Omental fat pad (tissue), 3 donors: ENCODE measurements at regions not wholly inside any gene's neighbourhood (a gene's known extent, or its start where the extent isn't known, plus 50 kb on each side); places are given as distances from the start of the nearest gene placed in this dataset.

Experiments
- ATAC-seq: fragments of 150-250 bp; one replicate; pipeline ENCODE4 v1.9.1; 2016; ENCODE audit warnings: mild to moderate bottlenecking, moderate library complexity; ENCODE audit not compliant: low FRiP score
- DNase-seq: peaks from one replicate; pipeline ENCODE4 v3.0.0-alpha.2; 2019; ENCODE audit warnings: low spot score
- TF ChIP-seq, protein P1 (sequence below), 3 donors: fragments of 450-650 bp; IDR thresholded peaks; one replicate each; pipeline ENCODE4 v1.5.1; 2016 to 2017; ENCODE audit warnings: antibody characterized with exemption in 3 of 3, mild to moderate bottlenecking in 3 of 3, moderate library complexity in 2 of 3

GRCh38 chr6:104031346-104031745 is 828.4 kb downstream of the HACE1 start:
- no peak for DNase-seq
- TF ChIP-seq, protein P1, sequence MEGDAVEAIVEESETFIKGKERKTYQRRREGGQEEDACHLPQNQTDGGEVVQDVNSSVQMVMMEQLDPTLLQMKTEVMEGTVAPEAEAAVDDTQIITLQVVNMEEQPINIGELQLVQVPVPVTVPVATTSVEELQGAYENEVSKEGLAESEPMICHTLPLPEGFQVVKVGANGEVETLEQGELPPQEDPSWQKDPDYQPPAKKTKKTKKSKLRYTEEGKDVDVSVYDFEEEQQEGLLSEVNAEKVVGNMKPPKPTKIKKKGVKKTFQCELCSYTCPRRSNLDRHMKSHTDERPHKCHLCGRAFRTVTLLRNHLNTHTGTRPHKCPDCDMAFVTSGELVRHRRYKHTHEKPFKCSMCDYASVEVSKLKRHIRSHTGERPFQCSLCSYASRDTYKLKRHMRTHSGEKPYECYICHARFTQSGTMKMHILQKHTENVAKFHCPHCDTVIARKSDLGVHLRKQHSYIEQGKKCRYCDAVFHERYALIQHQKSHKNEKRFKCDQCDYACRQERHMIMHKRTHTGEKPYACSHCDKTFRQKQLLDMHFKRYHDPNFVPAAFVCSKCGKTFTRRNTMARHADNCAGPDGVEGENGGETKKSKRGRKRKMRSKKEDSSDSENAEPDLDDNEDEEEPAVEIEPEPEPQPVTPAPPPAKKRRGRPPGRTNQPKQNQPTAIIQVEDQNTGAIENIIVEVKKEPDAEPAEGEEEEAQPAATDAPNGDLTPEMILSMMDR (IDR thresholded peaks at IDR 0.05) = no peak
- ATAC-seq = no peak

GRCh38 chr6:104022126-104022525 is 837.6 kb downstream of the HACE1 start:
- TF ChIP-seq, protein P1 (IDR thresholded peaks at IDR 0.05) = no peak
- DNase-seq (no peak), ATAC-seq (no peak)

DNA sequence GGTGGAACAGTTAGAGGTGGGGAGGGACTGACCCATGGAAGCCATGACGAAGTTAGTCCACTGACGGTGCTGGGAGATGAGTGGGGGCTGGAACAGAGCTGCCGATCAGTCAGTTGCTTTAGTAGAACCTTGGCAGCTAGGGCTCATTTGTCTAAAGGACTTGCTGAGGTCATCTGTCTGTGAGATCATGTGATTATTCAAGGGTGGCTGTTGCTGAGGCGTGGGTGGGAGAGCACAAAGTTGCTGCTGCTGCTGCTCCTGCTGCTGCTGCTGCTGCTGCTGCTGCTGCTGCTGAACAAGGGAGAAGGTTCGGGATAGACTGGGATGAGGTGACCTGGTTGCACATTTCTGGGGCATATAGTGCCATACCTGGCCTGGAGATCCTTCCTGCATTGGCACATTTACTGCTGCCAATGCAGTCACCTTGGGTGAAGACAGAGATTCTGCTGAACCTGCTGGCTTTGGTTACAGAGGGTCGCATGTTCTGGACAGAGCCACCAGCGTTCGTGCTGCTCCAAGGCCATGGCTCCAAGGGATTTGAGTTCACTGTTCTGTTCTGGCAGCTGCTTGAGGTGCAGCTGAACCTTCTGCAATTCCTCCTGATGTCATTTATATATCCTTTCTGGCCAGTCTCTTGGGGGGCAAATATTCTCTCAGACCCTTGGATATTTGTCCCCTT is 840.5 kb downstream of the HACE1 start:
- no peak for DNase-seq
- ATAC-seq = no peak
- TF ChIP-seq, protein P1 (IDR thresholded peaks at IDR 0.05) = no peak

DNA sequence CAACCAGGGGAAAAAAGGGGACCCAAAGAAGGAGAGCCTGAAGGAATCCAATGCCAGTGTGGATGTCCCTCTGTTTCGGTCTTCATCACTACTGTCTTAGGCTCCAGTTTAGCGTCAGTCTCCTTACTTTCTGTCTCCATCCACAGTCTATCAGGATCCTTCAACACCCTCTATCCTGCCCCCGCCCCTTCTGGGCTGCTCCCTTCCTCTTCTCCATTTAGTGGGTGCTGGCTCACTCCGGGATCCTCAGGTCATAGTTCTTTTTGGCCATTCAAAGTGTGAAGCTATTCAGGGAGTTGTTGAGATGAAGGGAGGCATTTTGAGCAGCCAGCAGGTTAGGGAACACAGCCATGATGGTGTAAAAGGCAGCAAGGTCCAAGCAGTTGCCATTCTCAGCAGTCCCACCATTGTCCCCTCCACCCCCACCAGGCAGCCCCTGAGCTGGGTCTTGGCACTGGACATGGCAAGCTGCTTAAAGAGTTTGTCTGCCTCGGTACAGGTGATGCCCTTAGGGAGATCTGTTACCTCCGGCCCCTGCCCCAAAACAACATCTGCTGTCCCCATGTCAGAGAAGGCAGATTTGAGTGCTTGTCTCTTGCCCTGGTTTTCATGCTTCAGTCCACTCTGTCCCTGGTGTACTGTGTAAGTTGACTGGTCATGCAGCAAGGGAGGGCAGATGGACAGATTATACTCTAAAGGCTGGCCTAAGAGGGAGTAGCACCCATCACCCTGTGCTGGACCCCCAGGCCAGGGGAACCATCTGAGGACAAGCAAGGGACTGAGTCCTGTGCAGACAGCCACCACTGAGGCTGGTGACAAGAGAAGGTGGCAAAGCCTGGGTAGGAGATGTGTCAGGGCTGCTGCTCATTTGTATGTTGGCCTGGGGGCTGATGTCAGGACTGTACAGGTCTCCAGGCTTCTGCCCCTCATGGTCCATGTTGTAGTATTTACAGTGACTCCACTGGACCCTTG is 842.0 kb downstream of the HACE1 start:
- DNase-seq (no peak), ATAC-seq (no peak)
- TF ChIP-seq, protein P1 (IDR thresholded peaks at IDR 0.05) = no peak

DNA sequence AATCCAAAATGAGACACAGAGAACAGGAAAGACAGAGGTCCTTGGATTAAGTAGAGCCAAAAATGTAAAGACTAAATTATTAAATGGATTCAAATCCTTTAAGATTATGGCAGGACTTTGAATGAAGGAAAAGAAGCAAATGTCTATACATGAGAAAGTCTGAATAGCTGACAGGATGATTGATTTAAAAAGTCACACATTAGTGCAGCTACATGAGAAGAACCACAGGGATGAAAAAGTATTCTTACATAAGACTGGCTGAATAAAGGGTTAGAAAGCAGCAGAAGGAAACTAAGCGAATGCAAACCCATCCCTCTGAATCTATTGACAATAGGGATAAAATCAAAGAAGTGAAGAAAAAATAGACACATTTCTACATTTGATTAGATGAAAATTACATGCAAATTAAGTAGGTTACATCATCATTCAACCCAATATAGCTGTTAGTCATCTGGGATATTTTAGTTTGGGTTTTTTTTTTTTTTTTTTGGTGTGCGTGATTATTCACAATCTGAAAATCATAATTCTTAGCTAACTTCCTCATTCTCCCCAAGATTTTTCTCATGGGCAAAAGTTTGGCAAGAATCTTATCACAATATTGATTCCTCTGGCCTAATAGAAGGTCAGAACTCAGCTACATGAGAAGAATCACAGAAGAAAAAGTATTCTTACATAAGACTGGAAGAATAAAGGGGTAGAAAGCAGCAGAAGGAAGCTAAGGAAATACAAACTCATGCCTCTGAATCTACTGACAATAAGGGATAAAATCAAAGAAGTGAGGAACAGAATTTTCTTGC is 845.4 kb downstream of the HACE1 start:
- ATAC-seq = no peak
- DNase-seq = no peak

GRCh38 chr6:104013312-104013971 is 846.3 kb downstream of the HACE1 start:
- TF ChIP-seq, protein P1 (IDR thresholded peaks at IDR 0.05) = no peak
- ATAC-seq = no peak
- no peak for DNase-seq

More for the DNA sequence above, 845.4 kb downstream of the HACE1 start:
- TF ChIP-seq, protein P1 (IDR thresholded peaks at IDR 0.05) = no peak
